GM12873 (cell line): ENCODE measurements at regions not wholly inside any gene's neighbourhood (a gene's known extent, or its start where the extent isn't known, plus 50 kb on each side); places are given as distances from the start of the nearest gene placed in this dataset.

Experiments used
- TF ChIP-seq, protein P1 (sequence below): IDR thresholded peaks from 2 replicates; pipeline ENCODE4 v1.5.1; 2012; ENCODE audit warnings: low read depth, mild to moderate bottlenecking, moderate library complexity, low read length, control low read depth; ENCODE audit not compliant: insufficient read depth; ENCODE audit errors: missing control alignments

DNA sequence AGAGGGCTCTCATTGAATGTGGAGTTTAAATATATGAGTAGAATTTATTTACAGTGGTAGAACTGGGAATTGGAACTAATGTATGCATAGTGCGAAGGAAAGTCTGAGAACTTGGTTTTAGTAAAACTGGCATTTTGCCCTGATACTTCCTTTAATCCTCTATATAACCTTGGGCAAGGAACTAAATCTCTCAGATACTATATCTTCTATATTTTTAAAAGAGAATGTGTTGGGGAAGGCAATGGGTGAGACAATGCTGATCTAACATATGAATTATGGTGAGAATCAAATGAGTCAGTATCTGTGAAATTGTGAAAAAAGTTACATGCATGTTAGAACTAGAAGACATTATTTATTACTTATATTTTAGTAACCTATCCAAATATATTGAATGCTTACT lies 2109.4 kb upstream of the PIK3C3 start:
- TF ChIP-seq, protein P1, sequence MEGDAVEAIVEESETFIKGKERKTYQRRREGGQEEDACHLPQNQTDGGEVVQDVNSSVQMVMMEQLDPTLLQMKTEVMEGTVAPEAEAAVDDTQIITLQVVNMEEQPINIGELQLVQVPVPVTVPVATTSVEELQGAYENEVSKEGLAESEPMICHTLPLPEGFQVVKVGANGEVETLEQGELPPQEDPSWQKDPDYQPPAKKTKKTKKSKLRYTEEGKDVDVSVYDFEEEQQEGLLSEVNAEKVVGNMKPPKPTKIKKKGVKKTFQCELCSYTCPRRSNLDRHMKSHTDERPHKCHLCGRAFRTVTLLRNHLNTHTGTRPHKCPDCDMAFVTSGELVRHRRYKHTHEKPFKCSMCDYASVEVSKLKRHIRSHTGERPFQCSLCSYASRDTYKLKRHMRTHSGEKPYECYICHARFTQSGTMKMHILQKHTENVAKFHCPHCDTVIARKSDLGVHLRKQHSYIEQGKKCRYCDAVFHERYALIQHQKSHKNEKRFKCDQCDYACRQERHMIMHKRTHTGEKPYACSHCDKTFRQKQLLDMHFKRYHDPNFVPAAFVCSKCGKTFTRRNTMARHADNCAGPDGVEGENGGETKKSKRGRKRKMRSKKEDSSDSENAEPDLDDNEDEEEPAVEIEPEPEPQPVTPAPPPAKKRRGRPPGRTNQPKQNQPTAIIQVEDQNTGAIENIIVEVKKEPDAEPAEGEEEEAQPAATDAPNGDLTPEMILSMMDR, result no peak

DNA sequence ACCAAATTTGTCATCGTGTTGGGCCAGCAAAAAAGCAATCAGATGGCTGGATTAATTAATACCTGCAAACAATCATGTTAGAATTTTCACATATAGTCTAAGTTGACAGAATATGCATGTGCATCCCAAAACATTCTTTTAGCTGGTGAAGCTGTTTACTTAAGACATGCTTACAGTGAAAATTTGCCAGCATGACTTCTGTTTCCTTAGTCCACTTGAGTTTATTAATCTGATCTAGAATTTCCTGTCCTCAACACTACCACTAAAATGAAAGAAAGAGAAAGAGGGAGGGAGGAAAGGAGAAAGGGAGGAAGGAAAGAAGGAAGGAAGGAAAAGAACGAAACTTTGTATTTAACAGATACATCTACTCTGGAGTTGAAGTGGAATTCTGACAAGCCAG lies 2109.9 kb upstream of the PIK3C3 start:
- TF ChIP-seq, protein P1, result no peak

DNA sequence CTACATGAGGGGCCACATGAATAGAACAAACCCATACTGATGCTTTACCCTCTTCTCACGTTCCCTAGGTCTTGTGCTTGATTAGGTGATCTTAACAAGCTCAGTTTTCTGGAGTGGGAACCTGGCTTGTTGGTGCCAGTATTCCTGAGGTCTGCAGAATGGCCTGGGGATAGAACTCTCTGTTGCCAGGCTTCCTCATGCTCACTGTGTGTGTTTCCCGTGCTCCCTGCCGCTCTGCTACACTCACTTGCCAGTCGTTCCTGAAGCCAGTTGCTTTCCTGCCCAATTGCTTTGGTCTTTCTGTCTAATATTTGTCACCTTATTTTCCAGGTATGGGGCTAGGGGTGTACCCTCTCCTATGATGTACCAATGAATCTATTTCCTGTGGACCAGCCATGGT lies 2111.5 kb upstream of the PIK3C3 start:
- TF ChIP-seq, protein P1, result no peak

DNA sequence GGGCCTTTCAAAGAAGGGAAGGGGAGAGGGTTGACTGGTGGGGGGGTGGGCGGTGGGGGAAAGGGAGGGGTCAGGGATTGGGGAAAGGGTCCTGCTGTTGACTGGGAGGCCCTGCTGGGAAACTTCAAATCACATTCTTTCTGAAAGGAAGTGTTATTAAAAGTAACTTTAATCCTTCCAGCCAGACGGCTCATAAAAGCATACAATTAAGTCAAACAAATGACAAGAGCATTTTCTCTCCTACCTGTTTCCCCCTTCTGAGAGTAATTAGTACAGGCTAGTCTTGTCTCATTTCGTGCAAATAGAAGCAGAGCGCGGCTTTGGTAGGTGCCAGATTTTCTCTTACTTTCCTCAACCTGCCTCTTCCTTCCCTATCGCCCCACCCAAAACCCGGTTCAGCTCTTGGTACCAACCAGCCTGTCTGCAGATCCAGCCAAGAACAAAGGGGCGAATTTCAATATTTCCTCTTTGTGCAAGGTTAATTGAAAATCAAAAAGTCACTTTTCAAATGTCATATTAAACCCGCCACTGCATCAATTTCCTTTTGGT lies 2112.6 kb upstream of the PIK3C3 start:
- TF ChIP-seq, protein P1, result no peak

DNA sequence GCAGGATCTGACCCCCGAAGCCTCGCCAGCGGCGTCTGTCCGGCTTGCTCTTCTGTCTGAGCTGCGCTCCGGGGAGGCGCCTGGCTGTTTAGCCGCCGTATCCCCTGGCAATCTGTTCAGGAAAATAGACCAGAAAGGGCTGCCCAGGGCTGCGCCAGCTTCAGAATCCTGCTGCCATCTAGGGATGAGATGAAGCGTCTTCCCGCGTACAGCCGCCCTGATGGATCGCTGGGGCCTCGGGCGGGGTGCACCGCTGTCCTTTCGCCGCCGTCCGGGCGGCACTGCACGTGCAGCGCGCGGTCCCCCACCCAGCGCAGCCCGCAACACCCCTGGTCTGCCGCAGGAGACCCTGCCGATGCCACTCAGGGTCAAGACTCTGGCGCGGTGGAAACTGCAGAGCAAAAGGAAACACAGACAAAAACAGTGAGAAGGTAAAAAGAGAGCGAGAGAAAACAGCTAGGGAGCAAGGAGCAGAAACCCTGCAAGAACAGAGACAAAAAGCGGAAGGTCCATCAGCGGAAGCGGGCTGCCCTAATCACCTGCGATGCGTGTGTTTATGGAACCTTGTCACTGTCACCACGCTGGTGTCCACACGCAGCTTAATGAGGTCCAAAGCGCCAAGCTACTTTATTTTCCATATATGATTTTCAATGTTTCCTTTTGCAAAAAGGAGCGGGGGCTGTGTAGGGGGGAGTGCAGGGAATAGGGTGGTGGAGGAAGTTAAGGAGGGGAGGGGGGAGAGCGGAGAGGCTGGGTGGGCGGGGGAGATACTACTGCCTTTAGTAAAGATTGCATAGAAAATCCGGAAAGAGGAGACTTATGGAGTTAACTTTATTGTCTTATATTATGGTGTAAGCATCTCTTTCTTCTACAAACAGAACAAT lies 2113.3 kb upstream of the PIK3C3 start:
- TF ChIP-seq, protein P1, result no peak

DNA sequence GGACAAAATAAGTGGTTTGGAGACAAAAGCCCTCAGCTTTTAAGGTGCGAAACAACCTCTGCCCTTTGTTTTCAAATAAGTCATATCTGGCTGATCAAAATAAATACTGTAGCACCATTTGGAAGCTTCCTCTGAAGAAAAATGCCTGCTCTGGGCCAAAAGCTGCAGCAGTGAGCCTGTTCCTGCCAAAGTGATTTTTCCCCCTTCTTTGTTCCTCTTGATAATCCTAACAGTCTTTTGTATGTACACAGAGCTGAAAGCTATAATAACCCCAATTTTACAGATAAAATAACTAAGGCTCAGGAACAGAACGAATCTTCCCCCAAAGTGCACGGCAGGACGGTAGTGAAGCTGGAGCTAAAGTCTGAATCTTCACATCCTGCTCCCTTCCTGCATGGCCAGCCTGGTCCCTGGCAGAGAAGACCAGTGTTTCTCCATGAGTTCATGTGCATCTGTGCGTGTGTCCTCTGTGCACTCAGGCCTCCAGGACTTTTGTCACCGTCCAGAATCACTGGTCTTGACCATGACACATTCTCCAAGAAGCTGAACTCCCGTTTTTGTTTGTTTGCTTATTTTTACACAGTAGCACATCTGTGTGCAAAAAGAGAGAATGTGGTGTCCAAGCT lies 2114.1 kb upstream of the PIK3C3 start:
- TF ChIP-seq, protein P1, result no peak

DNA sequence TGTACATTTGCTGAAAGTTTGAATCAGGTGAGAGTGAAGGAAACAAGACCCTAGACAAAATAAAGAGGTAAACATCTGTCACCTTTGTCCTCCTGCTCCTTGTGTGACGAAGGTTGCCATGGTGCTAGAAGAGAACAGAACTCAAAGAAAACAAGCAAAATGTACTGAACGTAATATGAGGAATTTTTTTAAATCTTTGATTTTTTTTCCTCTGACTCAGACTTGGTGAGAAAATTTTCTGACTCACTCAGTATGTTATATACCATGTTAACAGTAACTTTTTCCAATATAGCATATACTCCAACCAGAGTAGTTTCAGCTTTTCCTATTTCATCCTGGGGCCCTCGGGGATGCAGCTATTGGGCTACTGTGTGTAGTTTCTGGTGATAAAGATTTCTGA lies 2114.6 kb upstream of the PIK3C3 start:
- TF ChIP-seq, protein P1, result no peak
